AG09309 (cell line): ENCODE measurements at regions not wholly inside any gene's neighbourhood (a gene's known extent, or its start where the extent isn't known, plus 50 kb on each side); places are given as distances from the start of the nearest gene placed in this dataset.

Experiments
- DNase-seq: peaks from one replicate; pipeline ENCODE4 v3.0.0-alpha.2; 2010; ENCODE audit warnings: low read depth
- H3K4me3 ChIP-seq: 2 replicates; pipeline ENCODE4 v1.5.1; 2011; ENCODE audit warnings: mild to moderate bottlenecking, low read depth, low read length, moderate library complexity; ENCODE audit not compliant: control insufficient read depth
- TF ChIP-seq, protein P1 (sequence below): IDR thresholded peaks from 2 replicates; pipeline ENCODE4 v1.5.1; 2011; ENCODE audit warnings: mild to moderate bottlenecking, low read depth, low read length, inconsistent platforms; ENCODE audit not compliant: insufficient read depth, control insufficient read depth; ENCODE audit errors: missing control alignments

DNA sequence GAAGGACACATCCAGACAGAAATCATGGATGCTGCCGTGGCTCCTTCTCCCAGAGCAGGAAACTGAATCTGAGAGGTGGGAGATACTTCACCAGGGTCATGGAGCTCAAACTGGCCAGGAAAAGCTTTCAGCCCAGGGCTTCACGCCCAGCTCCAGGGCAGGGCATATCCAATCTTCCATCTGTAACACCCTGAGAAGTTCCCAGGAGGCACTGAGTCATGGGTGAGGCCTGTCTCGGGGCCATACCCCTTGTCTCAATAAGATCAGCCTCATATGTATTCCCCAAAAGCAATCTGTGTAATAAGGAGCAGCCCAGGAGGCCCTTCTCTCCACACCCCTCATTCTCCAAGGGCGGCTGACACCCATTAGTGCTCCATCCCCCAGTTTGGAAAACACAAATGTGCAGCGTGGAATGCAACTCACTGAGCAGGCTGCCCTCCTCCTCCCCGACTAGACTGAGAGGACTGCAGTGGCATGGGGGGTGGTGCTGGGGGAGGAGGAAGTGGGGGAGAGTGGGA is 439.3 kb upstream of the SULF2 start:
- TF ChIP-seq, protein P1, sequence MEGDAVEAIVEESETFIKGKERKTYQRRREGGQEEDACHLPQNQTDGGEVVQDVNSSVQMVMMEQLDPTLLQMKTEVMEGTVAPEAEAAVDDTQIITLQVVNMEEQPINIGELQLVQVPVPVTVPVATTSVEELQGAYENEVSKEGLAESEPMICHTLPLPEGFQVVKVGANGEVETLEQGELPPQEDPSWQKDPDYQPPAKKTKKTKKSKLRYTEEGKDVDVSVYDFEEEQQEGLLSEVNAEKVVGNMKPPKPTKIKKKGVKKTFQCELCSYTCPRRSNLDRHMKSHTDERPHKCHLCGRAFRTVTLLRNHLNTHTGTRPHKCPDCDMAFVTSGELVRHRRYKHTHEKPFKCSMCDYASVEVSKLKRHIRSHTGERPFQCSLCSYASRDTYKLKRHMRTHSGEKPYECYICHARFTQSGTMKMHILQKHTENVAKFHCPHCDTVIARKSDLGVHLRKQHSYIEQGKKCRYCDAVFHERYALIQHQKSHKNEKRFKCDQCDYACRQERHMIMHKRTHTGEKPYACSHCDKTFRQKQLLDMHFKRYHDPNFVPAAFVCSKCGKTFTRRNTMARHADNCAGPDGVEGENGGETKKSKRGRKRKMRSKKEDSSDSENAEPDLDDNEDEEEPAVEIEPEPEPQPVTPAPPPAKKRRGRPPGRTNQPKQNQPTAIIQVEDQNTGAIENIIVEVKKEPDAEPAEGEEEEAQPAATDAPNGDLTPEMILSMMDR = no peak
- no peak for DNase-seq
- H3K4me3 ChIP-seq = no peak overlapping the region

DNA sequence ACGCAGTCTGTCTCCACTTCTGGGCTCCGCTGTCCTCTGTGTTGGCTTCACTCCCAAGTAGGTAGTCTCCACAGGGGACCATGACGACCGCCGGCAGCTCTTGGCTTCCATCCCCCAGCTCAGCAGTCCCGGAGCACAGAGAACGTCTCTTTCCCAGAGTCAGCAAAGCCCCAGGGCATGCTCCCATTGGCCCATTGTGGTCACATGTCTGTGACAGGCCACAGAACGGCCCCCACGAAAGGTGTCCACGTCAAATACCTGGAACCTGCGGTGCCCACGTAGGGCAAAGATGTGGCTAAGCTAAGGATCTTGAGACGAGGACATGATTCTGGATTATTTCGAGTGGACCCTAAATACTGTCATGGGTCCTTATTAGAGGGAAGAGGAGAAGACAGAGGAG is 438.4 kb upstream of the SULF2 start:
- DNase-seq = no peak
- TF ChIP-seq, protein P1 = no peak
- H3K4me3 ChIP-seq = no peak overlapping the region

GRCh38 chr20:48222595-48223180 is 437.4 kb upstream of the SULF2 start:
- TF ChIP-seq, protein P1 = no peak
- DNase-seq = no peak

GRCh38 chr20:48220033-48220633 is 434.9 kb upstream of the SULF2 start:
- no peak for DNase-seq
- TF ChIP-seq, protein P1 = no peak
- no peak overlapping the region for H3K4me3 ChIP-seq

More at GRCh38 chr20:48222595-48223180, 437.4 kb upstream of the SULF2 start:
- no peak overlapping the region for H3K4me3 ChIP-seq

- DNase-seq = no peak
- TF ChIP-seq, protein P1 = no peak
- no peak overlapping the region for H3K4me3 ChIP-seq
These were observed 434.0 kb upstream of the SULF2 start for GRCh38 chr20:48219306-48219705.

- TF ChIP-seq, protein P1 = no peak
- no peak for DNase-seq
- no peak overlapping the region for H3K4me3 ChIP-seq
These were observed 431.9 kb upstream of the SULF2 start for GRCh38 chr20:48217190-48217589.
